PC-3 (cell line): ENCODE measurements at regions not wholly inside any gene's neighbourhood (a gene's known extent, or its start where the extent isn't known, plus 50 kb on each side); places are given as distances from the start of the nearest gene placed in this dataset.

Experiments used
- ATAC-seq: fragments of 200-7000 bp; cut with Tn5 transposase; 2 replicates; pipeline ENCODE4 v1.9.1; 2020; ENCODE audit warnings: mild to moderate bottlenecking, moderate library complexity
- BruUV-seq: library from RNA; stranded (reverse); fragments of 400-500 nt; replicated peaks from 2 replicates; lab custom pipeline; 2021; lab: Mats Ljungman, UMichigan
- CTCF ChIA-PET: fragments of 300-600 bp; sonication (Branson Sonifier 250); formaldehyde crosslinking; loops from one replicate; lab custom pipeline; 2022; ENCODE audit warnings: antibody characterized with exemption; lab: Charles Lee
- POLR2A ChIA-PET: fragments of 300-600 bp; sonication (Branson Sonifier 250); formaldehyde crosslinking; loops from one replicate; lab custom pipeline; 2022; ENCODE audit warnings: antibody characterized with exemption; ENCODE audit not compliant: unreplicated experiment; lab: Charles Lee
- DNase-seq: peaks from one replicate; pipeline ENCODE4 v3.0.0-alpha.2; 2015
- H2AFZ ChIP-seq: fragments of 300-600 bp; sonication (generic); 2 replicates; pipeline ENCODE4 v1.6.0; 2016; ENCODE audit warnings: antibody characterized with exemption, low read length
- H3F3A ChIP-seq: fragments of 300-600 bp; sonication (generic); one replicate; pipeline ENCODE4 v1.6.0; 2017; ENCODE audit warnings: antibody characterized with exemption, low read length, control low read depth, mild to moderate bottlenecking; ENCODE audit not compliant: unreplicated experiment
- H3K27ac ChIP-seq: fragments of 300-600 bp; sonication (generic); 2 replicates; pipeline ENCODE4 v1.5.1; 2016; ENCODE audit warnings: mild to moderate bottlenecking, low read length
- H3K27me3 ChIP-seq: fragments of 300-600 bp; sonication (generic); 2 replicates; pipeline ENCODE4 v1.6.1; 2016; ENCODE audit warnings: low read length, mixed read lengths
- H3K36me3 ChIP-seq: fragments of 300-600 bp; sonication (generic); 2 replicates; pipeline ENCODE4 v1.6.1; 2016; ENCODE audit warnings: low read depth, mixed run types, low read length, mixed read lengths
- H3K4me1 ChIP-seq: fragments of 300-600 bp; sonication (generic); 2 replicates; pipeline ENCODE4 v1.5.1; 2016; ENCODE audit warnings: low read length; ENCODE audit not compliant: insufficient read depth
- H3K4me2 ChIP-seq: fragments of 300-600 bp; sonication (generic); 2 replicates; pipeline ENCODE4 v1.6.0; 2016; ENCODE audit warnings: low read length
- H3K4me3 ChIP-seq: fragments of 300-600 bp; sonication (generic); 2 replicates; pipeline ENCODE4 v1.5.1; 2016; ENCODE audit warnings: mild to moderate bottlenecking, low read length, mixed read lengths
- H3K79me2 ChIP-seq: fragments of 300-600 bp; sonication (generic); 2 replicates; pipeline ENCODE4 v1.6.1; 2017; ENCODE audit warnings: low read length, mixed read lengths
- H3K9ac ChIP-seq: fragments of 300-600 bp; sonication (generic); 2 replicates; pipeline ENCODE4 v1.6.0; 2016; ENCODE audit warnings: mild to moderate bottlenecking, low read length
- H3K9me2 ChIP-seq: fragments of 300-600 bp; sonication (generic); replicated peaks from 2 replicates; pipeline ENCODE4 v1.6.1; 2016; ENCODE audit warnings: mixed run types, low read length, mixed read lengths
- H3K9me3 ChIP-seq: fragments of 300-600 bp; sonication (generic); 2 replicates; pipeline ENCODE4 v1.6.1; 2016; ENCODE audit warnings: low read length, mixed read lengths
- H4K20me1 ChIP-seq: fragments of 300-600 bp; sonication (generic); 2 replicates; pipeline ENCODE4 v1.6.1; 2016; ENCODE audit warnings: low read length, mixed read lengths
- EZH2 ChIP-seq: fragments of 300-600 bp; sonication (generic); IDR thresholded peaks from one replicate; pipeline ENCODE4 v1.6.1; 2017; ENCODE audit warnings: antibody characterized with exemption, mild to moderate bottlenecking, low read length; ENCODE audit not compliant: unreplicated experiment
- EZH2phosphoT487 ChIP-seq: fragments of 300-600 bp; sonication (generic); IDR thresholded peaks from 2 replicates; pipeline ENCODE4 v1.6.1; 2018; ENCODE audit warnings: mild to moderate bottlenecking, antibody characterized with exemption, low read length, borderline replicate concordance
- intact Hi-C: fragments of 100-400 bp; cut with micrococcal nuclease; formaldehyde crosslinking; loops from 2 replicates; pipeline ENCODE4 v1.9.0; 2023
- TF ChIP-seq, protein P1 (sequence below): fragments of 300-600 bp; sonication (generic); conservative IDR thresholded peaks from 2 replicates; pipeline ENCODE4 v1.5.1; 2017; ENCODE audit warnings: antibody characterized with exemption, low read depth, mild to moderate bottlenecking, low read length

DNA sequence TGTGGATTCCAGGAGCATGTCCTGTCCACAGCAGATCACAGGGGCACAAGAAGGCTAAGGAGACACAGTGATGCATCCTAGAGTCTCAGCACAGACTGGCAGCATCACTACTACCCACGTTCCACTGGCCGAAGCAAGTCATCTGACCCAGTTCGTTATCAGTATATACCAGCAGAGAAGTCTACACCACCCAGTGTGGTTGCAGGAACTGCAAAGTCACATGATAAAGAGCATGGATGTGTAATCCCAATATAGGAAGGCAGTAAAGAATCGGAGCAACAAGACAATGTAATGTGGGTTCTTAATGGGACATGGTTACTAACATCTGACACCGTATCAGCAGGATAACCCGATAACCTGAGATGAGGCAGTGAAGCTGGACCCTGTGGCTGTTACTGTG, 246.6 kb downstream of the RRAGC start:
- Histone ChIP-seq H3K9me3 (0 out of 2 replicates have a peak, but pooled peaks cover 5% of the 10 kb centered on the region), H3K4me3 (no peak overlapping the region), H2AFZ (no peak overlapping the region), H3K9me2 (no peaks in the 10 kb centered on the region), H3K27ac (no peak overlapping the region), H3K9ac (no peak overlapping the region), H3K36me3 (no peaks in the 10 kb centered on the region), H3K4me1 (no peaks in the 10 kb centered on the region), H4K20me1 (no peaks in the 10 kb centered on the region), H3K4me2 (no peak overlapping the region), H3K79me2 (no peaks in the 10 kb centered on the region), H3F3A (no peaks in the 10 kb centered on the region), H3K27me3 (peaks cover 56% of the 10 kb centered on the region)
- intact Hi-C loops, result no loop called here
- ATAC-seq (no peak), DNase-seq (no peak)
- CTCF ChIA-PET, result no interaction called here
- TF ChIP-seq EZH2phosphoT487, result no peak
- TF ChIP-seq, protein P1, sequence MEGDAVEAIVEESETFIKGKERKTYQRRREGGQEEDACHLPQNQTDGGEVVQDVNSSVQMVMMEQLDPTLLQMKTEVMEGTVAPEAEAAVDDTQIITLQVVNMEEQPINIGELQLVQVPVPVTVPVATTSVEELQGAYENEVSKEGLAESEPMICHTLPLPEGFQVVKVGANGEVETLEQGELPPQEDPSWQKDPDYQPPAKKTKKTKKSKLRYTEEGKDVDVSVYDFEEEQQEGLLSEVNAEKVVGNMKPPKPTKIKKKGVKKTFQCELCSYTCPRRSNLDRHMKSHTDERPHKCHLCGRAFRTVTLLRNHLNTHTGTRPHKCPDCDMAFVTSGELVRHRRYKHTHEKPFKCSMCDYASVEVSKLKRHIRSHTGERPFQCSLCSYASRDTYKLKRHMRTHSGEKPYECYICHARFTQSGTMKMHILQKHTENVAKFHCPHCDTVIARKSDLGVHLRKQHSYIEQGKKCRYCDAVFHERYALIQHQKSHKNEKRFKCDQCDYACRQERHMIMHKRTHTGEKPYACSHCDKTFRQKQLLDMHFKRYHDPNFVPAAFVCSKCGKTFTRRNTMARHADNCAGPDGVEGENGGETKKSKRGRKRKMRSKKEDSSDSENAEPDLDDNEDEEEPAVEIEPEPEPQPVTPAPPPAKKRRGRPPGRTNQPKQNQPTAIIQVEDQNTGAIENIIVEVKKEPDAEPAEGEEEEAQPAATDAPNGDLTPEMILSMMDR, result no peak
- no peak for TF ChIP-seq EZH2
- BruUV-seq, result no TSS peak
- POLR2A ChIA-PET, result no interaction called here

DNA sequence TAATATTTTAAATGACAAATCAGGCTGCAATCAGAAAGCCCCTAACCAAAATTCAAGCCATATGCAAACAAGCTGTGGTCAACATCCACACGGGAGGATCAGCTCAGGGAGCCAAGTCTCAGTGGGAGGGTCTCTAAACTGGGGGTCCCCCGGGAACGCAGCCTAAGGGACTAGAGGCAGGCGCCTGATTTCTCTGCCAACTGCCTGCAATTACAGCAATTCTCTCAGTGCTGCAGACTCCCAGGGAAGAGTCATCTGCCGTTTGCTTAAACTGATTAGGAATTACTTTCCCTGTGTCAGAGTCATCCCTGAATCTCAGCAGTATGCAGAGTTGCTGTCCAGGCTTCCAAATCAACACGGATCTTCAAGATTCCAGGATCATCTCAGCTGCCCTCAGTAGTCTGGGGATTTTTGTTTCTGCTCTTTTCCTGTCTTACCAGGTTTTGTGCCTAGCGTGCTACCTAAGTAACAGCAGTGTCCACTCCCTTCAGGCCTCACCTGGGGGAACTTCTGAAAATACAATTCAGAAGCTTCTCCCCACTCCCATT, 247.8 kb downstream of the RRAGC start:
- intact Hi-C loops, result no loop called here
- H3K9me3 ChIP-seq, result 0 out of 2 replicates have a peak, but pooled peaks cover 5% of the 10 kb centered on the region
- DNase-seq (no peak), ATAC-seq (no peak)
- H3K9ac ChIP-seq, result no peak overlapping the region
- no peaks in the 10 kb centered on the region for H3K79me2 ChIP-seq
- BruUV-seq, result no TSS peak
- H3K9me2 ChIP-seq, result no peaks in the 10 kb centered on the region
- TF ChIP-seq, protein P1, result no peak
- no peak for TF ChIP-seq EZH2phosphoT487
- H3K4me1 ChIP-seq, result no peaks in the 10 kb centered on the region
- no peaks in the 10 kb centered on the region for H3K36me3 ChIP-seq
- no peak overlapping the region for H3K27ac ChIP-seq
- ChIA-PET POLR2A (no interaction called here), CTCF (no interaction called here)
- H3F3A ChIP-seq, result no peaks in the 10 kb centered on the region
- no peaks in the 10 kb centered on the region for H4K20me1 ChIP-seq
- no peak overlapping the region for H3K4me2 ChIP-seq
- no peak overlapping the region for H2AFZ ChIP-seq
- no peak overlapping the region for H3K4me3 ChIP-seq
- peaks cover 56% of the 10 kb centered on the region for H3K27me3 ChIP-seq

DNA sequence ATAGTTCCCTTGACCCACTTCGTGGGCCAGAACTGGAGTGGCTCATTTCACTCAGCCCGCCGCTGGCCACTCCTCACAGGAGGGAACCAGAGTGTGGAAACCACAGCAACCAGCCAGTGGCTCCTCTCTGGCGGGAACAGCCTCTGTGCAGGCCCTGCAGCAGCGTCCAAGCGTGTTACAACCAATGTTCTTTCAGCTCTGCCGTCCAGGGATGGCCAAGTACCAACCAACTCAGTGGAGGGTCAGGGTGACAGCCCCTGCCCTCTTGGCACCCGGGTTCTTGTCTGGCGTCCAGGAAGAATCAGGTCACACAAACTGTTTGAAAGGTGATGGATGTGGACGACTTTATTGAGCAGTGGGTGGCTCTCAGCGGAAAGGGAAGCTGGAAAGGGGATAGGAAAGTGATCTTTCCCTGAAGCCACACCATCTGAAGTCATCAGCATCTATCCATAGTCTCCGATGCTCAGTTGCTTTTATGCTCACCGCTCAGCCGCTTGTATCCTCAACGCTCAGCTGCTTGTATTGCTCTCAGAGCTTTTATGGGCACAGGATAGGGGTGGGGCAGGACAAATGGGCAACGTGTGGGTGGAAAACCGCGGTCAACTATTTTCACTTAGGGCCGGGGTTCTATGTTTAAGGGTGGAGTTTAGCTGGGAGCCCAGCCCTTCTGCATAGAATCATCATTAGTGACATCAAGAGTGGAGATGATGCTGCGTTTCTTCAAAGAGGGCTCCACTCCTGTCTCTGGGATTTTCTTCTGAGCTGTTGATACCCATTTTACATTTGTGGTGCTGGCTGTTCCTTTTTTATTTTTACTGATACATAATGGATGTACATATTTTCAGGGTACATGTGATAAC, 250.2 kb downstream of the RRAGC start:
- no peak overlapping the region for H2AFZ ChIP-seq
- H3K27ac ChIP-seq, result no peak overlapping the region
- H3K36me3 ChIP-seq, result no peaks in the 10 kb centered on the region
- no TSS peak for BruUV-seq
- no peaks in the 10 kb centered on the region for H3K9me3 ChIP-seq
- CTCF ChIA-PET, result no interaction called here
- H3K9ac ChIP-seq, result no peak overlapping the region
- no peak overlapping the region for H3K4me2 ChIP-seq
- H4K20me1 ChIP-seq, result no peaks in the 10 kb centered on the region
- H3K4me3 ChIP-seq, result no peak overlapping the region
- TF ChIP-seq EZH2phosphoT487 (no peak), EZH2 (no peak)
- TF ChIP-seq, protein P1, result no peak
- no peaks in the 10 kb centered on the region for H3K4me1 ChIP-seq
- POLR2A ChIA-PET, result no interaction called here
- DNase-seq, result no peak
- H3K79me2 ChIP-seq, result no peaks in the 10 kb centered on the region
- peaks cover 50% of the 10 kb centered on the region for H3K27me3 ChIP-seq
- H3F3A ChIP-seq, result no peaks in the 10 kb centered on the region
- no peaks in the 10 kb centered on the region for H3K9me2 ChIP-seq
- ATAC-seq, result no peak
- intact Hi-C loops, result no loop called here
